ENCODE measurements at regions not wholly inside any gene's neighbourhood (a gene's known extent, or its start where the extent isn't known, plus 50 kb on each side); places are given as distances from the start of the nearest gene placed in this dataset.

- TF ChIP-seq, protein P1, sequence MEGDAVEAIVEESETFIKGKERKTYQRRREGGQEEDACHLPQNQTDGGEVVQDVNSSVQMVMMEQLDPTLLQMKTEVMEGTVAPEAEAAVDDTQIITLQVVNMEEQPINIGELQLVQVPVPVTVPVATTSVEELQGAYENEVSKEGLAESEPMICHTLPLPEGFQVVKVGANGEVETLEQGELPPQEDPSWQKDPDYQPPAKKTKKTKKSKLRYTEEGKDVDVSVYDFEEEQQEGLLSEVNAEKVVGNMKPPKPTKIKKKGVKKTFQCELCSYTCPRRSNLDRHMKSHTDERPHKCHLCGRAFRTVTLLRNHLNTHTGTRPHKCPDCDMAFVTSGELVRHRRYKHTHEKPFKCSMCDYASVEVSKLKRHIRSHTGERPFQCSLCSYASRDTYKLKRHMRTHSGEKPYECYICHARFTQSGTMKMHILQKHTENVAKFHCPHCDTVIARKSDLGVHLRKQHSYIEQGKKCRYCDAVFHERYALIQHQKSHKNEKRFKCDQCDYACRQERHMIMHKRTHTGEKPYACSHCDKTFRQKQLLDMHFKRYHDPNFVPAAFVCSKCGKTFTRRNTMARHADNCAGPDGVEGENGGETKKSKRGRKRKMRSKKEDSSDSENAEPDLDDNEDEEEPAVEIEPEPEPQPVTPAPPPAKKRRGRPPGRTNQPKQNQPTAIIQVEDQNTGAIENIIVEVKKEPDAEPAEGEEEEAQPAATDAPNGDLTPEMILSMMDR (conservative IDR thresholded peaks at IDR 0.05; ENCODE audit: low read depth, low read length) = no peak
- no peak for TF ChIP-seq EZH2 (IDR thresholded peaks at IDR 0.05; ENCODE audit: borderline replicate concordance, low read depth, low read length, poor library complexity, severe bottlenecking)
Observed at GRCh38 chr6:56741472-56741871, 98.8 kb upstream of the DST start.
